GM12874 (cell line): ENCODE measurements at regions not wholly inside any gene's neighbourhood (a gene's known extent, or its start where the extent isn't known, plus 50 kb on each side); places are given as distances from the start of the nearest gene placed in this dataset.

Experiments used
- TF ChIP-seq, protein P1 (sequence below): IDR thresholded peaks from 2 replicates; pipeline ENCODE4 v1.5.1; 2011; ENCODE audit warnings: low read depth, mild to moderate bottlenecking, control low read depth, low read length, moderate library complexity; ENCODE audit not compliant: insufficient read depth

DNA sequence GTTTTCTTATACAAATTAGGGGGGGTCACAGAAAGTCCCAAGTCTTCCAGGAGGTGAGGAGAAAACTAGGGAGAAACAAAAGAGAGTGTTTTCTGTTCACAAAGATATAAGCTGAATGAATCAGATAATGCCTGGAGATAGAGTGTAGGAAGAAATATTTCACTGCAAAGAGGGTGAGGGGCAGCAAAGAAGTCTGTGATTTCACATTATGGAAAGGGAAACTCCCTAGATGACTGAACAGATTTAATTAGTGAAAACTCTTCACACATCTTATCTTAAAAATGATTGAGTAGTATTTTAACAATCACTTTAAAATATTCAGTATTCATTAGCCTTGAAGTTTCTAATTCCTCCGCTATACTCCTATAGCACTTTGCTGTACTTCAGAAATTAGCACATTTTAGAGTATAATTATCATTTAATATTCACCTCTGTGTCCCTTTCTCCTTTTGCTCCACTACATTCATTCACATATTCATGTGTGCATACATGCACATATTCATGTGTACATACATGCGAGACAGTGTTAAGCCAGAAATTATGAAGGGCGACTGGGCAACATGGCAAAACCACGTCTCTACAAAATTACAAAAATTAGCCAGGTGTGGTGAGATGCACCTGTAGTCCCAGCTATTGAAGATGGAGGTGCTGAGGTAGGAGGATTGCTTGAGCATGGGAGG is 332.2 kb downstream of the HTR1A start:
- TF ChIP-seq, protein P1, sequence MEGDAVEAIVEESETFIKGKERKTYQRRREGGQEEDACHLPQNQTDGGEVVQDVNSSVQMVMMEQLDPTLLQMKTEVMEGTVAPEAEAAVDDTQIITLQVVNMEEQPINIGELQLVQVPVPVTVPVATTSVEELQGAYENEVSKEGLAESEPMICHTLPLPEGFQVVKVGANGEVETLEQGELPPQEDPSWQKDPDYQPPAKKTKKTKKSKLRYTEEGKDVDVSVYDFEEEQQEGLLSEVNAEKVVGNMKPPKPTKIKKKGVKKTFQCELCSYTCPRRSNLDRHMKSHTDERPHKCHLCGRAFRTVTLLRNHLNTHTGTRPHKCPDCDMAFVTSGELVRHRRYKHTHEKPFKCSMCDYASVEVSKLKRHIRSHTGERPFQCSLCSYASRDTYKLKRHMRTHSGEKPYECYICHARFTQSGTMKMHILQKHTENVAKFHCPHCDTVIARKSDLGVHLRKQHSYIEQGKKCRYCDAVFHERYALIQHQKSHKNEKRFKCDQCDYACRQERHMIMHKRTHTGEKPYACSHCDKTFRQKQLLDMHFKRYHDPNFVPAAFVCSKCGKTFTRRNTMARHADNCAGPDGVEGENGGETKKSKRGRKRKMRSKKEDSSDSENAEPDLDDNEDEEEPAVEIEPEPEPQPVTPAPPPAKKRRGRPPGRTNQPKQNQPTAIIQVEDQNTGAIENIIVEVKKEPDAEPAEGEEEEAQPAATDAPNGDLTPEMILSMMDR: no peak

DNA sequence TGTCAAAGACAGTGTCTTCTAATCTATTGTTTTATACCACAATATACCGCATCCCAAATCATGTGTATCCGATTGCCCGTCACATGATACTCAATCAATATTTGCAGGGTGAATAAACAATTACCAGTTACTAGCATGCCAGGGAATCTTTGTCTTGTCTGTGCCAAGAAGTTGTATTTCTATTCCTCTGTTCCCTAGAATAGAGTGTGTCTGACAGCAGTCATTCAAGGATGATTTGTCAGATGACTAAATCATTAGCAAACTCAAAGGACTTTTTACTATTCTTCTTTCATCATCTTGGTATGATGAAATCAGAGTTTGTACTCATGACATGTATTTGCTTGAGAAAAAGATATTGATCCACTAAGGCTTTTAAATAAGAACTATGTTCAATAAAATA is 348.8 kb downstream of the HTR1A start:
- TF ChIP-seq, protein P1: no peak

DNA sequence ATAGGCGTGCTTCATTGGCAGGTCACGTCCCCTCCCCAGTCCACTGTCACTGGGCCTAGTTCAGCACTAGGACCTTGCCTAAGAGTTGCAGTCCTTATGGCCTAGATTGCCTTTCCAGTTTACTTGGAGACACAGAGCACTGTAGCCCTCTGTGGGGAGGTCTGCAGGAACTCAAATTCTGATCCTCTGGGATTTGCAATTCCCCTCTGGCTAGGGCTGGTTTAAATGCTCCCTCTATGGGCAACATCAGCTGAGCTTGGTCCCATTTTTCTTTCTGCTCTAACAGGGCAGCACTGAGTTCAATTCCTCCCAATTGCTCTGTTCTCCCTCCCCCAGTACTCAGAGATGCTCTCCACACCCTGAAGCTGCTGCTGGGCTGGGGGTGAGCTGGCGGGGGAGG is 358.2 kb downstream of the HTR1A start:
- TF ChIP-seq, protein P1: no peak

DNA sequence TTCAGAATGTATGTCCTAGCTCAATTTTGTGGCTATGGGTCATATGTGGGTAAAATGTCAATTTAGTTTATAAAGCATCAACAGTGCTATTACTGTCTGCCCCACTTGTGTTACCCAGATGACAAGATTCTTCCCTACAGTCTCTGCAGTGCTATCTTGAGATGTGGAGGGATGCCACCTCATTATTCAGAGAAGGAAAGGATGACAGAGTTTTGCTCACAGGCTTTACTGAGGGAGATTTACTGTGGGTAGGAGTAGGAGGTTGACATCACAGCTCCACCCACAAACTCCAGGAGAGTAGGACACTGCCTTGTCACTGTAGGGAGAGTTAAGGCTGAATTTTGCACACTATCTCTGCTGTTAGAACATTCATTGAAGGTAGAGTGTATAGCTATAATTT is 359.3 kb downstream of the HTR1A start:
- TF ChIP-seq, protein P1: no peak

DNA sequence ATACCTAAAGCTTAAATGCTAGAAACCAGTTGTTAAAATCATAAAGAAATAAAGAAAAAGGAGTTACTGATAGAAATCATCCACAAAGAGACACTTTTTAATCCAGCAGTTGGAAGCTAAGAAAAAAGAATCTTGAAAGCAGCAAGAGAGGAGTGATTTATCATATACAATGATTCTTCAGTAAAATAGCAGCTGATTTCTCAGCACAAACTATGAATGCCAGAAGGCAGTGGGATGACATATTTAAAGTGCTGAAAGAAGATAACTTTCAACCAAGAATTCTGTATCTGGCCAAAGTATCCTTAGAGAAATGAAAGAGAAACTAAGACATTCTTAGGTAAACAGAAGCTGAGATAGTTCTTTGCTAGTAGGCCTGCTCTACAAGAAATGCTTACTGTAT is 366.0 kb downstream of the HTR1A start:
- TF ChIP-seq, protein P1: no peak

DNA sequence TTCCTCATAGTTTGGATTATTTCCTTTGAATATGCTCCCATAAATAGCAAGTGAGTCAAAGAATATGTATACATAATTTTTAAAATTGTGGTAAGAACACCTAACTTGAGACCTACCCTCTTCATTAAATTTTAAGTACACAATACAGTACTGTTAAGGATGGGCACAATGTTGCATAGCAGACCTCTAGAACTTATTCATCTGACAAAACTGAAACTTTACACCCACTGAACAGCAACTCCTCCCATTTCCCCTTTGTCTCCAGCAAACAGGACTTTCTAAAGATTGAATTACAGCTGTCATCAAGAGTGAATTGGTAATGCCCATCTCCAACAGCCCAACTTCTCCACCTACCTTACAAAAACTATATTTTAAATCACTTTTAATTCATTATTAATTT is 388.9 kb downstream of the HTR1A start:
- TF ChIP-seq, protein P1: no peak

DNA sequence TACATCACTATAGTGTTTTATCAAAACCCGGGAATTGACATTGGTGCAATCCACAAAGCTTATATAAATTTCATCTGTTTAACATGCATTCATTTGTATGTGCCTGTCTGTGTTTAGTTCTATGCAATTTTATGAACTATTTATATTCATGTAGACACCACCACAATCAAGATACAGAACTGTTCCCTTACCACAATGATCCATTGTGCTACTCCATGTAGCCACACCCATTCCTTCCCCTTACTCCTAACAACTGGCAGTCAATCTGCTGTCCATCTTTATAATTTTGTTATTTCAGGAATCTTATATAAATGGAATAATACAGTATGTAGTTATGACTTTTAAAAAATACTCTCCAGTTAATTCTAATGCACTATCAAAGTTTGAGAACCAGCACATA is 389.5 kb downstream of the HTR1A start:
- TF ChIP-seq, protein P1: no peak
